GM18520 (cell line): ENCODE measurements at regions not wholly inside any gene's neighbourhood (a gene's known extent, or its start where the extent isn't known, plus 50 kb on each side); places are given as distances from the start of the nearest gene placed in this dataset.
"Not testable (repeated sequence)": the region's sequence is repeated elsewhere in the genome, so short reads cannot be mapped to it uniquely, and the experiment has no call there.

ENCODE experiments used
- ATAC-seq: cut with Tn5 transposase; IDR thresholded peaks from one replicate; pipeline ENCODE4 v1.9.1; 2021; ENCODE audit not compliant: unreplicated experiment

- ATAC-seq, result no peak
Measured at GRCh38 chr3:191644291-191644690, 183.3 kb downstream of the PYDC2 start.

- ATAC-seq, result no peak
Measured at GRCh38 chr3:191646242-191646641, 185.3 kb downstream of the PYDC2 start.

DNA sequence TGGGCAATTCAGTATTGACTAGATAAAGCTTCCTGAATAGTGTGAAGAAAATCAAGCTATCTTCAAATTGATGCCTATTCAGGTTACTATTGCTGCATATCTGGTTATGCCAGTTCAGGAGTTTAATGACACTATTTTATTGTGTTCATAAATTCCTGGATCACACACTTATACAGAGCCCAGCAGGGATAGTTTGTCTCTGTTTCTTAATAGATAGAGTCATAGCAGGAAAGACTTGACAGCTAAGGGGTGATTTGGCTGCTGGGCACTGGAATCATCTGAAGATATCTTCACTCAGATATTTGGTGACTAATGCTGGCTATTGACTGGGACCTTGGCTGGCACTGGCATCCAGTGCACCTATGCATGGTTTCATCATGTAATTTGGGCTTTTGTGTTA lies 187.8 kb downstream of the PYDC2 start:
- ATAC-seq, result no peak

GRCh38 chr3:191649626-191650025 lies 188.7 kb downstream of the PYDC2 start:
- ATAC-seq, result no peak

- not testable (repeated sequence) for ATAC-seq
Measured at GRCh38 chr3:191658781-191659419, 197.9 kb downstream of the PYDC2 start.

DNA sequence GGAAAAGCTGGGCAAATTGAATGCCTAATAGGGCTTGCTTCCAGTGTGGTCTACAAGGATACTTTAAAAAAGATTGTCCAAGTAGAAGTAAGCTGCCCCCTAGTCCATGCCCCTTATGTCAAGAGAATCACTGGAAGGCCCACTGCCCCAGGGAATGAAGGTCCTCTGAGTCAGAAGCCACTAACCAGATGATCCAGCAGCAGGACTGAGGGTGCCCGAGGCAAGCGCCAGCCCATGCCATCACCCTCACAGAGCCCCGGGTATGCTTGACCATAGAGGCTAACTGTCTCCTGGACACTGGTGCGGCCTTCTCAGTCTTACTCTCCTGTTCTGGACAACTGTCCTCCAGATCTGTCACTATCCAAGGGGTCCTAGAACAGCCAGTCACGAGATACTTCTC lies 201.2 kb downstream of the PYDC2 start:
- ATAC-seq, result not testable (repeated sequence)

- no peak for ATAC-seq
Measured at GRCh38 chr3:191680989-191681597, 220.1 kb downstream of the PYDC2 start.

DNA sequence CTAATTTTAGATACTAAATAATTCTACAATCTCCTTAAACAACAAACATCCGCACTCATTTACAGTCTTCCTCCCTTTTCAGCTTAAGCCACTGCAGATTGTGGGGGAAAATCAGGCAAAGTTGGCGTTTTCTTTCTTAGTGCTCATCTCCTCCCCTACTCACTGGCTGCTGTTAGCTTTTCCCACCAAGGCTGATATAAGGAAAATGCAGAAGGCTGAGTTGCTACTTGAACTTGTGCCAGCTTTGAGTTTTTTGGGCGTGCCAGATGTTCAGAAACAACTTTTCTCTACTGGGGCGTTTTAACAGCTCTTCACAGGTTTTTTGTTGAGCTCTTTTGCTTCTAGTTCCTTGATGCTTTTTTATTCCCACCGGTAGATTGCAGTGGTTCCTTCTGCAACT lies 222.0 kb downstream of the PYDC2 start:
- ATAC-seq, result no peak

GRCh38 chr3:191686626-191687025 lies 225.7 kb downstream of the PYDC2 start:
- no peak for ATAC-seq

DNA sequence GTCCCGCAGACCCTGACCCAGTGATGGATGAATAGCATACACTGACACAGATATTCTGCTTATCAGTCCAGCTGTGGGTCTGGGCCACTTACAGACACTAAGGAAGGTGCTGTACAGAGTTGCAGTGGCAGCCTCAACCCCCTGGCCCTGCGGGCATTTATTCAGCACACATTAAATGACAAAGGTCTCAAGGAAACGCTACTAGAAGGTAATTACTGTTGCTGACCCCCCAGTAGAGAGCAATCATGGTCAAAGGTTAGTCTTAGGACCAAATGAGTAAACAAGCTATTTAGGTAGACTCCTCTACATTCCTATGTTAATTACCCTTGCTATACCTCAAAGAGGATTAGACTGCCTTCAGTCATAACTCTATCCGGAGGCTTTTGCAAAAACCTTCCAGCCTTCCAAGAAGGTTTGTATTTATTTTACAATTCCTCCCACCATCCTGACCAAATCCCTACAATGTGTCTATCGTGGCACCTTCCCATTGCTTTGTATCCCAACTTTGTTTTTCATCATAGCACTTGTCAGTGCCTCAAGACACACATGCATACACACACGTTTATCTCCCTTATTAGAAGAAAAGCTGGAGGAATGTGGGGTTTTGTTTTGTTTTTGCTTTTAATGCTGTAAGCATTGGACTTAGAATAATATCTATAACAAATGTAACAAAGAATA lies 227.9 kb downstream of the PYDC2 start:
- ATAC-seq, result no peak

DNA sequence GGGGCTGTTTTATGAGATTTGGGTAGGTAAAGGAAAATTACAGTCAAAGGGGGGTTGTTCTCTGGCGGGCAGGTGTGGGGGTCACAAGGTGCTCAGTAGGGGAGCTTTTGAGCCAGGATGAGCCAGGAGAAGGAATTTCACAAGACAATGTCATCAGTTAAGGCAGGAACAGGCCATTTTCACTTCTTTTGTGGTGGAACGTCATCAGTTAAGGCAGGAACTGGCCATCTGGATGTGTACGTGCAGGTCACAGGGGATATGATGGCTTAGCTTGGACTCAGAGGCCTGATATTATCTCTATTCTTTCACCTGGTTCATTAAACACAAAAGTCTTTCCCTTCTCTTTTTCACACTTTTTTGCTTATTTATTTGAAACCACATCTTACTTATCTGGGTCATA lies 230.2 kb downstream of the PYDC2 start:
- not testable (repeated sequence) for ATAC-seq

- no peak for ATAC-seq
Measured at GRCh38 chr3:191695131-191695814, 234.3 kb downstream of the PYDC2 start.

- no peak for ATAC-seq
Measured at GRCh38 chr3:191695815-191696153, 234.8 kb downstream of the PYDC2 start.

DNA sequence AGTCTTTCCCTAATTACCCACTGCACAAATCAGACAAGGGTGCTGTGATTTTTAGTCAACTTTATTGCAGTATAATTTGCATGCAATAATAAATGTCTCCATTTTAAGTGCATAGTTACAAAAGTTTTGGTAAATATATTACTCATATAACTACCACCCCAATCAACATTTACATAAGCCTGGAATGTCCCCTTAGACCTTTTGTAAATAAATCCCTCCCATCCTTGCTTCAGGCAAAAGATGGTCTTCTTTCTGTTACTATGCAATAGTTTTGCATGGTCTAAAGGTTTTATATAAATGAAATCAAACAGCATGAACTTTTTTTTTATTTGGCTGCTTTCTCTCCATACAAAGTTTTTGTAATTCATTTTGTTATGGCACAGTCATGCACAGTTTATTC lies 235.4 kb downstream of the PYDC2 start:
- no peak for ATAC-seq

- no peak for ATAC-seq
Measured at GRCh38 chr3:191699546-191699945, 238.6 kb downstream of the PYDC2 start.

DNA sequence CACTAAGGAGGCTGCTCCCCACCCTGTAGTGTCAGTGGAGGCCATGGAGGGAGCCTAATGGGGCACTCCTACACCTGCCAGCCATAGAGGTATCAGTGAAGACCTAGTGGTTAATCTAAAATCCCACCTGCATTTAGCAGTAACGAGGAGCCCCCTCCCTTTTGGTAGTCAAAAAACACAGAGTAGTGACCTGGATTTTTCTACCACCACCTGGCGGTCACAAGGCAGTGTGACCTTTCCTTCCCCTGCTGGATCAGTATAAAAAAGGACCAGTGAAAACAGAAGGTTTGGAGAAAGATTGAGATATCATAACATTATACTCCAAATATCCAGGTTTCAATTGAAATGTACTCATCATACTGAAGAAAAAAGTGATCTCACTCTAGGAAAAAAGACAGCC lies 241.2 kb downstream of the PYDC2 start:
- no peak for ATAC-seq

DNA sequence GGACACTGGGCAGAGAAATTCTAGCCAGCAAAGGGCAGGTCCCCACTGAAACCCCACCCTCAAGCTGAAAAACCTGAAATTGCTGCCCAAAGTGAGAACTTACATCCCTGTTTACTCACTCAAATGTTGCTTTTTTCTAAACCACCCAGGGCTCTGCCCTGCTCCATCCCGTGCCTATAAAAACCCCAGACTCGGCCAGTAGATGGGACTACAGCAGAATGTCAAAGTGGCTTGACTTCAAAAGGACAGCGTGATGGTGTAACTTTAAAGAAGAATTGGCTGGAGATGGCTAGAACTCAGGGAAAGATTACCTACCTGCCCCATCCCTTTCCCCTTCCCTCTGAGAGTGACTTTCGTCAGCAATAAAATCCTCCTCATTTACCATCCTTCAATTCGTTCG lies 246.9 kb downstream of the PYDC2 start:
- no peak for ATAC-seq

DNA sequence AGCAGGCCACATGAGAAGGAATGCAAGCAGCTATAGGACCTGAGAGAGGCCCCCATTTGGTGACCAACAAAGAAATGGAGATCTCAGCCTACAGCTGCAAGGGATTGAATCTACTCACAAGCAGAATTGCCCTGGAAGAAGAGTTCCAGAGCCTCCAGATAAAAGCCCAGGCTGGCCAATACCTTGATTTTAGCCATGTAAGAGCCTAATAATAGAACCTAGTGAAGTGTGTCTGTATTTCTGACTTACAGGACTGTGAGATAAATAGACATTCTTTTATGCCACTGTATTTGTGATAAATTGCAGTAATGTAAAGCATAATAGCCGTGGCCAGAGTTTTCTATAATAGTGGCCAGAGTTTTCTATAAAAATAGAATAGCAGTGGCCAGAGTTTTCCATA lies 254.6 kb downstream of the PYDC2 start:
- no peak for ATAC-seq

GRCh38 chr3:191721390-191721861 lies 260.5 kb downstream of the PYDC2 start:
- no peak for ATAC-seq

GRCh38 chr3:191721990-191722389 lies 261.0 kb downstream of the PYDC2 start:
- ATAC-seq, result no peak

GRCh38 chr3:191727338-191727737 lies 266.4 kb downstream of the PYDC2 start:
- no peak for ATAC-seq

GRCh38 chr3:191728186-191728585 lies 267.2 kb downstream of the PYDC2 start:
- ATAC-seq, result no peak
